Heart left ventricle (tissue), 13 donors: ENCODE measurements at regions not wholly inside any gene's neighbourhood (a gene's known extent, or its start where the extent isn't known, plus 50 kb on each side); places are given as distances from the start of the nearest gene placed in this dataset.

Experiments
- CTCF ChIP-seq, 12 donors: fragments of 200-600 bp; sonication (generic) in 4 of 12; IDR thresholded peaks; one replicate each; pipeline versions ENCODE4 v1.5.0 to v1.8.0; 2018 to 2022; ENCODE audit warnings: antibody characterized with exemption in 12 of 12, mild to moderate bottlenecking in 5 of 12
- POLR2A ChIP-seq, 2 donors: fragments of 450-650 bp; IDR thresholded peaks; one replicate each; pipeline ENCODE4 v1.6.1; 2017; ENCODE audit warnings: antibody characterized with exemption in 2 of 2, mild to moderate bottlenecking in 2 of 2, moderate library complexity in 2 of 2
- donor health status: ischemic (EF 13 %, LVEDD 7.1; RV severe dilation, severe dysfunction).
- donor health status: DM: no; HTN: yes; CAD: no.
- donor health status: DM: no; HTN: no; CAD: no.
- donor health status: ischemic (EF 25% LVEDD 6.9; RV normal size, moderate dysfunction).
- donor health status: ischemic (EF 25% LVEDD 5.7; RV mildly dilated, moderate dysfunction).
- donor health status: ischemic (EF 35%, LVEDD 5.7; RV mildly dilated, moderate dysfunction).
- donor health status: nonischemic (EF 11% LVEDD 7.7; RV severe dilation, severe dysfunction).
- donor health status: DM: yes; HTN: yes; CAD: no.
- donor health status: PGD.
- donor health status: ischemic (EF 29% LVEDD 5.4; RV normal size, mild dysfunction).
- donor health status: nonischemic (EF 23%, LVEDD 6.1; RV moderate dilation, normal function).

DNA sequence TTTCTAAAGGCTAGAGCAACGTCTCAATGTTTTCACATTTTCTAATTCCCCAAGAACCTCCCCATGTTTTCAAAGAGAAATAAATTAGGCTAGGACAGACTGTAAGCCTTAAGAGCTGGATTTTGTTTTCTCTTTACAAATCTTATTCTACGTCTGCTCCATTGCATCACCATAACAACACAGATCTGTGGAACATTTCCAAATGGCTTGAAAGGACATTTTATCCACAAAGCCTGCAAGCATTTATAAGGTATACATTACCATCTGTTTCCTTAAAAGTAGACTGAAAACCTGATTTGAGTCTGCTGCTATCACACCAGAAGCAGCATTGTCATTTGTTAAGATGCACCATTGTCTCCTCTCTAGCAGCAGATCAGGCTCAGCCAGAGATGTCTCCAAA, 115.3 kb upstream of the PLEKHA5 start:
- no peak for TF ChIP-seq CTCF (IDR thresholded peaks at IDR 0.05)
- no peak for TF ChIP-seq POLR2A (IDR thresholded peaks at IDR 0.05)
